GM21529 (cell line): ENCODE measurements at regions not wholly inside any gene's neighbourhood (a gene's known extent, or its start where the extent isn't known, plus 50 kb on each side); places are given as distances from the start of the nearest gene placed in this dataset.
"Not testable (repeated sequence)": the region's sequence is repeated elsewhere in the genome, so short reads cannot be mapped to it uniquely, and the experiment has no call there.

Source experiments
- ATAC-seq: cut with Tn5 transposase; IDR thresholded peaks from one replicate; pipeline ENCODE4 v1.9.1; 2021; ENCODE audit not compliant: unreplicated experiment

DNA sequence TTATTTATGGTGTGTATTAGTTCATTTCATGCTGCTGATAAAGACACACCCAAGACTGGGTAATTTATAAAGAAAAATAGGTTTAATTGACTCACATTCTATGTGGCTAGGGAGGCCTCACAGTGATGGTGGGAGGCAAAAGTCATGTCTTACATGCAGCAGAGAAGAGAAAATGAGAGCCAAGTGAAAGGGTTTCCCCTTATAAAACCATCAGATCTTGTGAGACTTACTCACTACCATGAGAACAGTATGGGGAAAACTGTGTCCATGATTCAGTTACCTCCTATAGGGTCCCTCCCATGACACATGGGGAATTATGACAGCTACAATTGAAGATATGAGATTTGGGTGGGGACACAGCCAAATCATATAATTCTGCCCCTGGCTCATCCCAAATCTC is 150.0 kb upstream of the AHI1 start:
- no peak for ATAC-seq

DNA sequence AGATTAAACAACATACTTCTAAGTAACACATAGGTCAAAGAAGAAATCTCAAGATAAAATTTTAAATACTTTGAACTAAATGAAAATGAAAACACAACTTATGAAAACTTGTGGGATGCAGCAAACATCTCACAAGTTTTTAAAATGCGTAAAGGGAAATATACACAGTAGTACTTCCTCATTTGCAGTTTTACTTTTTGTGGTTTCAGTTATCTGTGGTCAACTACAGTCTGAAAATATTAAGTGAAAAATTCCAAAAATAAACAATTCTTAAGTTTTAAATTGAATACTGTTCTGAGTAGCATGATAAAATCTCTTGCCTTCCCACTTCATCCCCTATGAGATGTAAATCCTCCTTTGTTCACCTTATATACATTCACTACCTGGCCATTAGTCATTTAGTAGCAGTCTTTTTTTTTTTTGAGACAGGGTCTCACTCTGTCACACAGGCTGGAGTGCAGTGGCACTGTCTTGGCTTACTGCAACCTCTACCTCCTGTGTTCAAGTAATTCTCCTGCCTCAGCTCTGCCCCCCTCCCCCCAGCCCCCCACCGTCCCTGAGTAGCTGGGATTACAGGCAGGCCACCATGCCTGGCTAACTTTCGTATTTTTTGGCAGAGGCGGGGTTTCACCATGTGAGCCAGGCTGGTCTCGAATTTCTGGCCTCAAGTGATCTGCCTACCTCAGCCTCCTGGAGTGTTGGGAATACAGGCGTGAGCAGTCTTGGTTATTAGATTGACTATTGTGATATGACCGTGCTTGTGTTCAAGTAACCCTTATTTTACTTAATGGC is 154.6 kb upstream of the AHI1 start:
- peak; percentile 97 for ATAC-seq

DNA sequence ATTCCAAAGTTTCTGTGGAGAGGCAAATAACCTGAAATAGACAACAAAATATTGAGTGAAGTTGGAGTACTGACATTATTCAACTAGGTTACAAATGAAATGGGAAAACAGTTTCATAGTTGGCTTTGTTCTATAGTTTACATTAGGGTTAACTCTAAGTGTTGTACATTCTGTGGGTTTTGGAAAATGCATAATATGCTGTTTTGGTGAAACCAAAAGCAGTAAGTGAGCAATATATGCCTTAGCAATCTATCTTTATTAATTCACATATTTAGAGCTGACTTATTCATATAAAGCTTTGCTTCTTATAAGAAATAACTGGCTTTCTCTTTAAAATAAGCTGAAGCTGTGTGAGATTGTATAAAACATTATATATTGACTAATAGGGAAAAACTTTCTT is 157.5 kb upstream of the AHI1 start:
- no peak for ATAC-seq

DNA sequence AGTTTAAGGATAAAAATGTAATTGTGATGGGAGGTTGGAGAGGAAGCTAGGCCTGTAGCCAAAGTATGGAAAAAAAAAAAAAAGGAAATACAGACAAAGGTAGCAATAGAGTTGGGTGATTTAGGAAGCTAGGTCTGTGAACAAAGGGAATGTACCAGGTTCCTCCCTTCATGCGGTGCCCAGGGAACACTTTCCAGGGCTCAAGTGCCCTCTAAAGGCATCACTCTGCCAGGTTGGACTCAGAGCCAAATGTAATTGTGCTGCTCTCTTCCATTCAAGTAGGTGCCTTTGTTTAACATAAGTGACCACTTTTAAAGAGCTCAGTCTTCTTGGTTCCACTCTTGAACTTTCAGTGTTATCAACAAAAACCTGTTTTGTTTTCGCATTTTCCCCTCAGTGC is 159.7 kb upstream of the AHI1 start:
- ATAC-seq = no peak

DNA sequence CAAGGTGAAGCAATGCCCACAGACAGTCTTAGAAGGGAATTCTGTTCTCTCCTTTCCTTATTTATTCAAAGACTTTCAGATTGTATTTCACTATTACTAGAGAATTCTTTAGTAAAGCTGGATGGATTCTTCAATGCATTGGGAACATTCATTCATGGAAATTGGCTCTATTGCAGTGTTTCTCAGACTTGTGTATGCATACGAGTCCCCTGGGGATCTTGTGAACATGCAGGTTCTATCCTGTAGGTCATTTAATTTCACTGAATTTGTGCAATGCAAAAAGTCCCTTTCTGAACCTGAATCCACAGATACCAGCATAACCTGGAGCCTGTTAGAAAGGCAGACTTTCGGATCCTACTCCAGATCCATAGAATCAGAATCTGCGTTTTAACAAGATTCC is 160.9 kb upstream of the AHI1 start:
- ATAC-seq = no peak

DNA sequence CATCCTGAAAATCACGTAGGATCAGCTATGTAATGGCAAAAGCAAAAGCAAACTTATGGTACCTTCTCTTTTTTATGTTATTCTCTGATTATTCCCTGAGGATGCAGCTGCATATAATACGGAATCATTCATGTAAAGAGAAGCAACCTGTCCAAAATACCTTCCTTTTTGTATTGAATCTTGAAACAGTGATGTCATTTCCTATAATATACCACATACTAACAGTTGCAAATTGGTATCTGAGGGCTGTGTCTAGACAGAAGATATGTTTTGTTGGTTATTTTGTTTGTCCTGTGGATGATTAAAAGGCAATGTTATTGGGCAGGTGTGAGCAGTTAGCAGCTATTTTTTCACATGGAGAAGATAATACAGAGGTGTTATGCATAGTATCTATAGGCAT is 161.4 kb upstream of the AHI1 start:
- ATAC-seq = no peak

DNA sequence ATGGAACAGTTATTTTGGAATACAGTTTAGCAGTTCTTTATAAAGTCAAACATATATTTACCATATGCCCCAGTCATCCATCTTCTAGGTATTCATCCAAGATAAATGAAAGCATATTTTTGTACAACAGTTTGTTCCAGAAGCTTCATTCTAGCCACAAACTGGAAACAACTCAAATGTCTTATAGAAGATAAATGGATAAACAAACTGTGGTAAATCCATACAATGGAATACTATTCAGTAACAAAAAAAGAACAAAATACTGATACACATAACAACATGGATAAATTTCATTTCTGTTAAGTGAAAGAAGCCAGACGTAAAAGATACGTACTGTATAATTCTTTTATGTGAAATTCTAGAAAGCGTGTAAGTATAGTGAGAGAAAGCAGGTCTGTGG is 167.0 kb upstream of the AHI1 start:
- ATAC-seq = no peak

DNA sequence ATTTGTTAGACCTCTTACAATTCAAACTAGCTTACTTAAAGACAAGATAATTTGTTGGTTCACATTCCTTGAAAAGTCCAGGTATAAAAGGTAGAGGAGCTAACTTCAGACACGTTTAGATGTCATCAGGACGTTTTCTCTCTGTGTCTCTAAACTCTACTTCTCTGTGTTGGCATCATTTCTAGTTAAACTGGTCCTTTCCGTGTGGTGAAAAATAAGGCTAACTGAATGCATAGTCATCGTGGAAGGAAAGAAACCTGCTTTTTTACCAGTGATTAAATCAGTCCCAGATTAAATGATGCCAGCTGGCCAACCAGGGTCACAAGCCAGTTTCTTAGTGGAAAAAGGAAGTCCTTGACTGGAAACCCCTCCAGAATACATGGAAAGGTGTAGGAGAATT is 168.4 kb upstream of the AHI1 start:
- ATAC-seq = no peak

DNA sequence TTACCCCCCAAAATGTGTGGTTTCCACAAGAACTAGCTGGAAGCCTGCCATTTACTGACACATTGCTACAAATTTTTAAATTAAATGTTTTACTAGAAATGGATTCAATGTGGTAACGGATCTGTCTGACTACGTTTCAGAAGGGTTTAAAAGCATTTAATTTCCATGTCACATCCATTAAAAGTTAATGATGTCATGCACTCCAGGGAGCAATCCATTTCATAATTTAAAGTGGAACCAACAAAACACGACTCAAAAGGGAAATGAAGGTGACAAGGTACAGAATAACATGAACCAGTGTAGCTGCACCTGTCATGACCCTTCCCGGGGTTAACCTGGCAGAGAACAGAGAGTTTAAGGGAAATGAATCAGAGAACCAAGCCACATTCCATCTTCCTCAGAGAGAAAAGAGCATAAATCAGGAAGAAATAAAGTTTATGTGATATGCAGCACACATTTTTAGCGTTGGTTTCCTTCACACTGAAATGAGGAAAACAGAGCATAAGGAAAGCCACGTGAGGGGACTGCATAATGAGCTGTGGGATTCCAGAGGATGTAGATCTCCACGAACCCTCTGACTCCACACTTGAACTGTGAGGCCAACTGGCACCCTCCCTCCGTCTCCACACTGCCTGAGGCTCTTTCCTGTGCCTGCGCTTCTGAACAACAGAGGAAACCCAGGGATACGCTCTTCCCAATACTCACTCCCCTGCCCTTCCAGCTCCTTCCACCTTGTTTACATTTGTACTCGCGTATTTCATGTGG is 170.3 kb upstream of the AHI1 start:
- no peak for ATAC-seq

DNA sequence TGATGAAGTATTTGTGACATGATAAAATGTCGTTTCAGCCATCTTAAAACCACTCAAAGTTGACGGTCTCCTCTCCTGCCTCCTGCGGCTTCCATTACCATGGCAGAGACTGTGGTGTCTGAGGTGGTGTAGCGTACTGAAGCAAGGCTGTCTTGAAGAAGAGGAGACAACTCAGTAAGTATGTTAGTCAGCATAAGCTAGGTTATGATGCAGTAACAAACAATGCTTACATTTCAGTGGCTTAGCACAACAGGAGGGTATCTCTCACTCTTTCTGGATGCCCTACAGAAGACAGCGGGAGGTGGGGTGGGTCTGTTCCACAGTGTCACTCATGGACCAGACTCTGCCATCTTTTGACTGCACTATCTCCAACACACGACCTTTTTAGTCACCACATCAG is 174.7 kb upstream of the AHI1 start:
- no peak for ATAC-seq

DNA sequence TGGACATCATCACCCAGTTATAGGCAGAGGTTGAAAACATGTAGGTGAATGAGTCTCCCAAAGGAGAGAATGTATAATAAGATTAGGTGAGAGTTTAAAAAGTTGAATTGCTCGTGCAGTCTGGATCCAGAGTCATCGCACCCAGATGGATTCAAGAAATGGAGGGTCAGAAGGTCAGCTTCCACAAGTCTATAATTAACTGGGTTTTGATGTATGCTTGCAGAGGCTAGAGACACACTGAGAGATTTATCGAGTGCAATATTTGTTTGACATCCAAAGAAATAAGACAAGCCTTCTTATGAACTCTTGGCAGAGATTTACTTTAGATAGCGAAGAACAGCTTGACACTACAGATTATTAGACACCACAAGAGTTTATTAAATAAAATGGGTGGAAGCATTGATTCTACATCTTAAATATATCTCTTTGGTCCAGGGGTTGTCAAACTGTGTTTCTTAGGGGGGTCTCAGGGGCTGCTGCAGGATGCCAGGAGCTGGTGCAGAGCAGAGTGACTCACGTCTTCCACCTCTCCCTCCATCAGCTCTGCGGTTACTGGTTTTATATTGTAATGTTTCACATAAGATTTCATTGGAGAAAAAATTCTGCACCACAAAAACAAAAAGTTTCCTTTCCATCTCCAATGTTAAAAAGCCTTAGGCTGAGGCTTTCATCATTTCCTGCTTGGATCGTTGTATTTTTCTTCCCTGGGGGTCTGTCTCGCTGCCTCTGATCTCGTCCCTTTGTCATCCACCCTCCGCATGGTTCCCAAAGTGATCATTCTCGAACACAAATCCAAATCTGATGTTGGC is 176.2 kb upstream of the AHI1 start:
- ATAC-seq = no peak

DNA sequence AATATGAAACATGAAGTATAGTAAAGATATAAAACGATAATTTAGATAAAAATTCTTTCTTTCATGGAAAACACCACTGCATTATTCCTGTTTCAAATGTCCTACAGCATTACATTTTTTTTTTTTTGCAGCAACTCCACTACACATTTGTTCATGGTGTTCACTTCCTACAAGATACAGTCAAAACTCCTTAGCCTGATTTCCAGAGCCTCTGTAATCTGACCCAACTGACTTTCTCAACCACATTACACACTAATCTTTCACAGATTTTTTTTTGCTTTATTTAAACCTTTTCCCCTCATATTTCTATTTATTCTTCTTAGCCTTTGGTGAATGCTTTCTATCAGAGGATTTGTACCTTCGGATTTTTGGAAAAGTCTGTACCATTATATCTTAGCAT is 176.5 kb upstream of the PDE7B start:
- no peak for ATAC-seq

DNA sequence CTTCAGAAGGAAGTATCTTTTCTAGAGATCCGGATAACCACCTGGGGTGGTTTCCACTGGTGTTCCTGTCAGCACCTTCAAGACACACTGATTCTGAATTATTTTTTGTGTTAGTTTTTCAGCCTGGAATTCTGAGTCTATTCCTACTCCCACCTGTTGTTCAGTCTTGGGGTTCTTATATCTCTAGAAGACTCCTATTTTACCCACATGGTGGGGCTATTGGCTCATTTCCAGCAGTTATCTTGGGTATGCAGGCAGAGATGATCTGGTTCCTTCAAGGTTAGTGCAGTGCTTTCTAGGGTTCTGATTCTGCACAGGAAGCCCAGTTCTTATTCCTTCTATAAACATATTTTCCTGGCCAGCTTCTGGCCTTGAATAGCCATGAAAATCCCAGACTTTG is 175.6 kb upstream of the PDE7B start:
- ATAC-seq = no peak

DNA sequence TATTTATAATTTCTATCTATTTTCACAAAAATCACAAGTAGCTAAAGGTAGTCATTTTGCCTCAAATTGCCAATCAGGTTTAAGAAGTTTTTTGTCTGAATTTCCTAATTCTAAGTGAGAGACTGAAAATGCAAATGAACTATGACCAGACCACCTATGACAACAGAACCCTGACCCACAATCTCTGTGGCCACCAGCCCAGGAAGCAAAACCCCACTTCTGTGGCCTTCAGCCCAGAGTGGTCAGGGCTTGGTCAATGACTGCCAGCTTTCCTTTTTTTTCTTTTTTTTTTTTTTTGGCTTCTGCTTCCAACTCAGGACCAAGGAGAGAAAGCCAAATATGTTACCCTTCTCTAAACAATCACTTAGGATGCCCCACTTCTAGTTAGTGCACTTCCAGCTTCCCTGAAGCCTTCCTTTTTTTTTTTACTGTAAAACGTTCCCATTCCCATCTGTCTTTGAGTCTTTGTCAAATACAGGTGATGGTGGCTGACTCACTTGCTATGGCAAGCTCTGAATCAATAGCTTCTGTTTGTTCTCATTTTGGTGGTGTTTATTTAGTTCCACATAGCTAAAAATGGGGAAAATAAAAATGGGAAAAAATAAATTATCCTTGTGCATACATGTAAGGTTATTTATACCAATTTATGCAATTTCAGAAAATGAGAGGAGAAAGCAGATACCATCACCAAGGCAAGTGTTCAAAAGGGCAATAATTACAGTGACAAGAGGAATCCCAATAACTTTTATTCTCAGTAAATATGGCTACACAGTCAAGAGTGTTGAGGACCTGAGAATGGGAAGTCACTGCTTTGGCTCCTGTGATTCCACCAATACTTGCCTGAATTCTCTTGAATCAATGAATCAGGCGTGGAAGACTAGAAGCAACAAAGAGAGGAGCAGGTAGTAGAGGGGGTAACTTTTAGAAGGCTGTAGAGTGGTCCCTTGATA is 170.3 kb upstream of the PDE7B start:
- ATAC-seq = no peak

DNA sequence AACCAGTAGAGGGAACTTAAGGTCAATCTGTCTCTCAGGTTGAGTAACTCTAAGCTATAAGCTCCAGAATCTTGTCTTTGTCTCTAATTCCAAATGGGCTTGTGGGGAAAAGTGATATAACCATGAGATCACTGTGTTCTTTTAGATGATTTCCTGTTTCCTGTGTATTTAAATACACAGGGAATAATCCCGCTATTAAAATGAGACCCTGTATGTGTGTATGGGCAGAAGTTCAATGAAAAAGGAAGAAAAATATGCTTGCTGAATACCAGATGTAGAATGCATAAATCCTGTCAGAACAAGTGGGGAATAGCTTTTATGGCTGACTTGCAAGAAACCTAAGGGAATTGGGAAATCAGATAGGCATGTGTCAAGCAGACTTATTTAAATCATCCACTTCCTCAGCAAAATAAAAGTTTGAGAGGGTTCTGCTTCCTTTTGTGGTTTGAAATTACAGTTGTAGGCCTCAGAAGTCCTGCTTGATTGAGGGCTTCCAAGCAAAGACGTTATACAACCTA is 164.7 kb upstream of the PDE7B start:
- no peak for ATAC-seq

DNA sequence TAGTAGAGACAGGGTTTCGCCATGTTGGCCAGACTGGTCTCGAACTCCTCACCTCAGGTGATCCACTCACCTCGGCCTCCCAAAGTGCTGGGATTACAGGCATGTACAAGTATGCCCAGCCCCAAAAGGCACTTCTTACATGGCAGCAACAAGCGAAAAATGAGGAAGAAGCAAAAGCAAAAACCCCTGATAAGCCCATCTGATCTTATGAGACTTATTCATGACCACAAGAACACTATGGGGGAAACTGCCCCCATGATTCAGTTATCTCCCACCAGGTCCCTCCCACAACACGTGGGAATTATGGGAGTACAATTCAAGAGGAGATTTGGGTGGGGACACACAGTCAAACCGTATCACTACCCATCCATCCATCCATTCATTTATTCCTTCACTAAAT is 163.0 kb upstream of the PDE7B start:
- not testable (repeated sequence) for ATAC-seq

DNA sequence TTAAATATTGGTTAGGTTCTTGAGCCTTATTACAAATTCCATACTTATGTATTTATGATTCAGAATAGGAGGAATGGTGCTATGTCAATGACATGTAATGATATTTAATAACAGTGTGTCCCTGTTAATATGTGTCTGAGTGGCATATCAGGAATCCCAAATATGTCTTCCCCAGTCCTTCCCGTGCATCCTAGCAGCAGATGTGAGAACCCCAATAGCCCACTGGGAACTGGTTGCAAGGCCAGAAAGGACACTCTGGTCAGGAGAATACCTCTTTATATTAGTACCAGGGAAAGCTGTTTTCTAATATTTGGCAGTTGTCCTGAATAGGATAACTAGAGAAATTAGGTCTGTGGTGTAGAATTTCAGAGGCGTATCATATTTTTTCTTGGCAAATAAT is 159.1 kb upstream of the PDE7B start:
- no peak for ATAC-seq

DNA sequence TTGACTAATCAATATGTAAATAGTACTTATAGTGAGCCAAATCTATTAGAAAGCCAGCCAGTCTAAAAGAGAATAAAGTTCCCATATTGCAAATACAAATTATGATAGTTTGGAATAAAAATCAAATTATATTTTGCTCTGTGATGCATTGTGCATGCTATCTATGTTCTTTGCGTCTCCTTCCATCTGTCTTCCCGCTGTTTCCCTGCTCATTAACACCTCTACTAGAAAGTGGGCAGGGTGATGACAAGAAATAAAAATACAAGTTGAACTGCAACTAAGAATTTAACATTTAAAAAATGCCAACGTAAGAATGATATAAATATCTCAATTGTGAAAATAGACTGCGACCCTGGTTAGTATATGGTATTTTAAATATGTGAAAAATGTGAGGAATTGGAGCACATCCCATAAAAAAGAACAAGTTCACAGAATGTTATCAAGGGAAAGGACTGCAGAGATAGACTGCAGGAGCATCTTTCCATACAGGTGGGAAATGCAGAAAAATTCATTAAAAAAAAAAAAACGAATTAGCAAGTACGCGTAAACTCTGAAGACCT is 157.6 kb upstream of the PDE7B start:
- no peak for ATAC-seq

DNA sequence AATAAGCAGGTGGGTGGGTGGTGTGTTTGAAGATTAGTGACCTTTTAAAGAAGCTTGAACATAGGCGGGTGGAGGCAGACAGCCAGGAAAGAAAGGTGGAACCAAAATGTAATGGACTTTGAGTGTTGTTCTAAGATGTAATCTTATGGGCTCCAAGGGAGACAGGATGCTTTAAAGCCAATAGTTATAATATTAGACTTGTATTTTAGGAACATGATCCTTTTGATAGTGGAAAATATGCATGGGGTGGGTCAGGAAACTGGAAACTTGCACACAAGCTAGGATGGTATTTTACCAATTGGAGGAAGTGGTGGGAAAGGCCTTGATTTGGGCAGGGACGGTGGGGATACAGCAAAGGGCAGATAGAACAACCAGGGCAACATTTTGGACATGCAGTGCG is 151.8 kb upstream of the PDE7B start:
- ATAC-seq = no peak

DNA sequence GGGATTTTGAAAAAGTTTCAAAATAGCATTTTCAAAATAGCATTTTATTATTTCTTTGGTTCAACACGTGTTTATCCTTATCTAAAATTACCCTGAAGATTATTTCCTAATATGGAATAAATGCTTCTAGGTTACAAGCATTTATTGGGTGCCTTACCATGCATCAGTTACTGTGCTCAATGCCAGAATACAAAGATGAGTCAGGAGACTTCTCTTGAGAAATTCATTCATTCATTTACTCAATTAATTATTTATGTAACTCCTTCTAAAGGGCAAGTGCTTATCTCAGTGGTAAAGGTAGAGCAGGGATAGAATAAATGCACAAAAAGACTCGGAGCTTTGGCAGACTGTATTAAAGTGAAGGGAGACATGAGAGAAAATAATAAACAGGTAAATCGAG is 150.1 kb upstream of the PDE7B start:
- ATAC-seq = no peak
